SK-N-SH (cell line): ENCODE measurements at regions not wholly inside any gene's neighbourhood (a gene's known extent, or its start where the extent isn't known, plus 50 kb on each side); places are given as distances from the start of the nearest gene placed in this dataset.

Experiments
- CTCF ChIA-PET: fragments of 300-600, 350-600 bp; formaldehyde crosslinking; extraction: SDS; loops from one replicate; lab custom pipeline; 2021; lab: Yijun Ruan, JAX
- POLR2A ChIA-PET: fragments of 350-600 bp; sonication (Branson Sonifier 250); formaldehyde crosslinking; extraction: SDS; loops from one replicate; lab custom pipeline; 2020; ENCODE audit warnings: antibody characterized with exemption, inconsistent platforms; lab: Yijun Ruan, JAX
- DNase-seq: peaks from one replicate; pipeline ENCODE4 v3.0.0; 2012
- H2AFZ ChIP-seq: fragments of 200-600 bp; sonication (generic); 2 replicates; pipeline ENCODE4 v1.8.1; 2016; ENCODE audit warnings: antibody characterized with exemption, mild to moderate bottlenecking, low read depth
- H3F3A ChIP-seq: fragments of 200-600 bp; sonication (generic); replicated peaks from 2 replicates; pipeline ENCODE3; 2016; ENCODE audit warnings: antibody characterized with exemption, mild to moderate bottlenecking; ENCODE audit not compliant: insufficient read depth
- H3K27ac ChIP-seq, 2 experiments: fragments of 200-500 bp in 1 of 2; fragments of 200-600 bp in 1 of 2; sonication (Bioruptor generic) in 1 of 2; sonication (generic), shearing (Covaris generic) in 1 of 2; 2 replicates each; pipeline versions ENCODE4 v1.5.1 to v1.6.1; 2014 to 2016; ENCODE audit warnings: low read depth in 2 of 2, inconsistent platforms in 1 of 2, low read length in 1 of 2, mild to moderate bottlenecking in 1 of 2, mixed read lengths in 1 of 2
- H3K27me3 ChIP-seq: fragments of 200-600 bp; sonication (generic), shearing (Covaris generic); 2 replicates; pipeline ENCODE4 v1.6.1; 2016; ENCODE audit warnings: mixed run types; ENCODE audit not compliant: insufficient read depth
- H3K36me3 ChIP-seq, 2 experiments: fragments of 200-500 bp in 1 of 2; fragments of 200-600 bp in 1 of 2; sonication (Bioruptor generic) in 1 of 2; sonication (generic) in 1 of 2; replicated peaks in 1 of 2; 2 replicates each; pipeline versions ENCODE3 to v1.5.1; 2014 to 2016; ENCODE audit warnings: low read length in 1 of 2, mild to moderate bottlenecking in 1 of 2; ENCODE audit not compliant: insufficient read depth in 2 of 2, control insufficient read depth in 1 of 2
- H3K4me1 ChIP-seq, 2 experiments: fragments of 200-500 bp in 1 of 2; fragments of 200-600 bp in 1 of 2; sonication (Bioruptor generic) in 1 of 2; sonication (generic), shearing (Covaris generic) in 1 of 2; 2 replicates each; pipeline versions ENCODE4 v1.5.1 to v1.6.1; 2014 to 2016; ENCODE audit warnings: low read depth in 1 of 2, low read length in 1 of 2, mixed run types in 1 of 2; ENCODE audit not compliant: insufficient read depth in 2 of 2, control insufficient read depth in 1 of 2
- H3K4me2 ChIP-seq: fragments of 200-600 bp; sonication (generic), shearing (Covaris generic); 2 replicates; pipeline ENCODE4 v1.6.1; 2017; ENCODE audit warnings: mixed run types
- H3K4me3 ChIP-seq, 2 experiments: fragments of 200-500 bp in 1 of 2; fragments of 200-600 bp in 1 of 2; sonication (Bioruptor generic) in 1 of 2; sonication (generic), shearing (Covaris generic) in 1 of 2; 2 replicates each; pipeline versions ENCODE4 v1.5.1 to v1.8.1; 2014 to 2016; ENCODE audit warnings: low read depth in 2 of 2, inconsistent platforms in 1 of 2, low read length in 1 of 2, mild to moderate bottlenecking in 1 of 2, mixed read lengths in 1 of 2, moderate library complexity in 1 of 2
- H3K79me2 ChIP-seq: fragments of 200-600 bp; sonication (generic); 2 replicates; pipeline ENCODE4 v1.8.1; 2017; ENCODE audit warnings: mild to moderate bottlenecking; ENCODE audit not compliant: insufficient read depth
- H3K9ac ChIP-seq: fragments of 200-600 bp; sonication (generic); 2 replicates; pipeline ENCODE4 v1.6.1; 2017; ENCODE audit warnings: mixed run types
- H3K9me2 ChIP-seq: fragments of 200-600 bp; sonication (generic); 2 replicates; pipeline ENCODE4 v1.6.1; 2017; ENCODE audit warnings: mixed run types
- H3K9me3 ChIP-seq: fragments of 200-600 bp; sonication (generic); 2 replicates; pipeline ENCODE4 v1.6.1; 2017; ENCODE audit warnings: mixed run types, mild to moderate bottlenecking, moderate library complexity
- H4K20me1 ChIP-seq: fragments of 200-600 bp; sonication (generic); 2 replicates; pipeline ENCODE4 v1.6.1; 2017; ENCODE audit warnings: mild to moderate bottlenecking, mixed run types; ENCODE audit not compliant: insufficient read depth
- EZH2phosphoT487 ChIP-seq: fragments of 200-600 bp; sonication (generic); IDR thresholded peaks from 2 replicates; pipeline ENCODE4 v1.6.1; 2017; ENCODE audit warnings: low read depth, mixed run types, mild to moderate bottlenecking, antibody characterized with exemption, moderate library complexity, borderline replicate concordance
- FOXM1 ChIP-seq: IDR thresholded peaks from 2 replicates; pipeline ENCODE4 v1.4.0; 2012; ENCODE audit warnings: low read depth, mild to moderate bottlenecking
- JUND ChIP-seq: IDR thresholded peaks from 2 replicates; pipeline ENCODE4 v1.4.0; 2012
- MEF2A ChIP-seq: IDR thresholded peaks from 2 replicates; pipeline ENCODE4 v1.4.0; 2012; ENCODE audit warnings: low read depth, borderline replicate concordance
- NFIC ChIP-seq: IDR thresholded peaks from 2 replicates; pipeline ENCODE4 v1.4.0; 2012; ENCODE audit warnings: borderline replicate concordance
- NRF1 ChIP-seq: IDR thresholded peaks from 2 replicates; pipeline ENCODE4 v1.6.1; 2012; ENCODE audit warnings: low read depth, mild to moderate bottlenecking, low read length
- POLR2AphosphoS5 ChIP-seq: IDR thresholded peaks from 2 replicates; pipeline ENCODE4 v1.6.1; 2012; ENCODE audit warnings: low read depth, low read length
- RCOR1 ChIP-seq: fragments of 150-350 bp; IDR thresholded peaks from 2 replicates; pipeline ENCODE4 v1.6.1; 2017; ENCODE audit warnings: antibody characterized with exemption, low read length
- TAF1 ChIP-seq: IDR thresholded peaks from 2 replicates; pipeline ENCODE4 v1.6.1; 2012; ENCODE audit warnings: low read depth, mild to moderate bottlenecking, low read length, moderate library complexity, borderline replicate concordance
- WGBS: methylation state at CpG from one replicate; pipeline ENCODE4 v1.1.6; 2017; ENCODE audit warnings: low lambda C conversion rate; 5-methylcytosine and 5-hydroxymethylcytosine counted together
- TF ChIP-seq, protein P1 (sequence below): IDR thresholded peaks from 2 replicates; pipeline ENCODE4 v1.4.0; 2012; ENCODE audit warnings: low read depth
- TF ChIP-seq, protein P2 (sequence below): IDR thresholded peaks from 2 replicates; pipeline ENCODE4; 2012
- TF ChIP-seq, protein P3 (sequence below): IDR thresholded peaks from 2 replicates; pipeline ENCODE4 v1.6.1; 2012; ENCODE audit warnings: mild to moderate bottlenecking, low read depth, low read length, moderate library complexity

DNA sequence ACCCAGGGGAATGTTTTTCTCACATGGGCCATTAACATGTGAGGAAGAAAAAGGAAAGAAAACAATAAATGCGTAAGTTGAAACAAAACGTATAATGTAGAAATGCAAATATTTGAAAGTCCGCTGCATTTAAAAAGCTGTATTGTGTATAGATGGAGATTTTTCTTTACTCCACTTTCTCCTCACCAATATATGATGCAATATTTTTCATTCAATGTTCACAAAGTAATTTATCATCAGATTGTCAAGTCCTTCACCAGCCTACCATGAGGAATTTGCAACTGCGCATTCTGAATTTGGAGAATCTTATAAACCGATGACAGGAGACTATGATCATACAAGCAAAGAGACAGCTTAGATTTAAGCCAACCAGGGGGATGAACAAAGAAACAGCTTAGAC lies 69.9 kb downstream of the SOD2 start:
- Histone ChIP-seq H3K4me2 (no peak overlapping the region), H3K9me2 (no peaks in the 10 kb centered on the region)
- TF ChIP-seq, protein P1, sequence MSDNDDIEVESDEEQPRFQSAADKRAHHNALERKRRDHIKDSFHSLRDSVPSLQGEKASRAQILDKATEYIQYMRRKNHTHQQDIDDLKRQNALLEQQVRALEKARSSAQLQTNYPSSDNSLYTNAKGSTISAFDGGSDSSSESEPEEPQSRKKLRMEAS = no peak
- no peak for TF ChIP-seq FOXM1
- no peak for TF ChIP-seq TAF1
- TF ChIP-seq NRF1 = no peak
- no peak for TF ChIP-seq RCOR1
- no peak for TF ChIP-seq EZH2phosphoT487
- no peak for TF ChIP-seq NFIC
- TF ChIP-seq, all 33 proteins: peak for 0
- ChIA-PET POLR2A (interaction anchor here (0.5 kb wide), 1 partner anchor 37 kb away, joined by 3 read pairs; no protein-coding TSS in a partner anchor), CTCF (interaction anchor here (0.6 to 1.8 kb wide), 2 partner anchors 9 to 1146 kb away, joined by 3 to 8 read pairs; no protein-coding TSS in a partner anchor)
- 85% methylated on average over 5 of the region's 5 CpGs for WGBS
- H3F3A ChIP-seq = no peaks in the 10 kb centered on the region
- no peak overlapping the region for H3K9ac ChIP-seq
- H3K27me3 ChIP-seq = no peaks in the 10 kb centered on the region
- H2AFZ ChIP-seq = no peak overlapping the region
- H3K9me3 ChIP-seq = no peaks in the 10 kb centered on the region
- no peaks in the 10 kb centered on the region for H4K20me1 ChIP-seq
- no peaks in the 10 kb centered on the region for H3K79me2 ChIP-seq
- no peak overlapping the region for H3K4me3 ChIP-seq
- H3K27ac ChIP-seq = no peak overlapping the region
- H3K4me1 ChIP-seq = no peaks in the 10 kb centered on the region
- no peak for DNase-seq
- H3K36me3 ChIP-seq = no peaks in the 10 kb centered on the region

DNA sequence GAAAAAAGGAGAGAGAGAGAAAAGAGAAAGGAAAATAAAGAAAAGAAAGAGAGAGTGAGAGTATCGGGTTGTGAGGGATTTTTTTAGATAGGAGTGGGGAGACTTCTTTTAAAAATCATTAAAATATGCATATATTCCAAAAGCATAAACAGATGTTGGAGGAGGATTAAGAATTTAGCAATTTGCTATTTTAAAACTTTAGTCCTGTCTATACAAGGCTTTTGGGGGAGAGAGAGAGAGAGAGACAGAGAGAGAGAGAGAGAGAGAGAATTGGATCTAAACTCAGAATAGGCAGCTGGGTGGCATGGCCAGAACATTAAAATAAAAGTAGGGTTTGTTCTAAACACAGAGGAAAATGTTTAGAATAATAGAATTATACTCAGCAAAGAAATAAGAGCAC lies 72.1 kb downstream of the SOD2 start:
- Histone ChIP-seq H2AFZ (no peak overlapping the region), H3K27ac (no peak overlapping the region), H3K4me2 (no peak overlapping the region), H3F3A (no peaks in the 10 kb centered on the region), H3K36me3 (no peaks in the 10 kb centered on the region), H3K79me2 (no peaks in the 10 kb centered on the region), H3K4me3 (no peak overlapping the region), H3K27me3 (no peaks in the 10 kb centered on the region), H3K9ac (no peak overlapping the region), H3K4me1 (no peaks in the 10 kb centered on the region), H3K9me2 (no peaks in the 10 kb centered on the region), H3K9me3 (no peaks in the 10 kb centered on the region), H4K20me1 (no peaks in the 10 kb centered on the region)
- WGBS = 48% methylated on average over 1 of the region's 1 CpG
- DNase-seq = no peak
- TF ChIP-seq, protein P2, sequence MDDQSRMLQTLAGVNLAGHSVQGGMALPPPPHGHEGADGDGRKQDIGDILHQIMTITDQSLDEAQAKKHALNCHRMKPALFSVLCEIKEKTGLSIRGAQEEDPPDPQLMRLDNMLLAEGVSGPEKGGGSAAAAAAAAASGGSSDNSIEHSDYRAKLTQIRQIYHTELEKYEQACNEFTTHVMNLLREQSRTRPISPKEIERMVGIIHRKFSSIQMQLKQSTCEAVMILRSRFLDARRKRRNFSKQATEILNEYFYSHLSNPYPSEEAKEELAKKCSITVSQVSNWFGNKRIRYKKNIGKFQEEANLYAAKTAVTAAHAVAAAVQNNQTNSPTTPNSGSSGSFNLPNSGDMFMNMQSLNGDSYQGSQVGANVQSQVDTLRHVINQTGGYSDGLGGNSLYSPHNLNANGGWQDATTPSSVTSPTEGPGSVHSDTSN = no peak
- TF ChIP-seq, protein P1 = no peak
- TF ChIP-seq MEF2A (no peak), POLR2AphosphoS5 (no peak), JUND (no peak)
- TF ChIP-seq, protein P3, sequence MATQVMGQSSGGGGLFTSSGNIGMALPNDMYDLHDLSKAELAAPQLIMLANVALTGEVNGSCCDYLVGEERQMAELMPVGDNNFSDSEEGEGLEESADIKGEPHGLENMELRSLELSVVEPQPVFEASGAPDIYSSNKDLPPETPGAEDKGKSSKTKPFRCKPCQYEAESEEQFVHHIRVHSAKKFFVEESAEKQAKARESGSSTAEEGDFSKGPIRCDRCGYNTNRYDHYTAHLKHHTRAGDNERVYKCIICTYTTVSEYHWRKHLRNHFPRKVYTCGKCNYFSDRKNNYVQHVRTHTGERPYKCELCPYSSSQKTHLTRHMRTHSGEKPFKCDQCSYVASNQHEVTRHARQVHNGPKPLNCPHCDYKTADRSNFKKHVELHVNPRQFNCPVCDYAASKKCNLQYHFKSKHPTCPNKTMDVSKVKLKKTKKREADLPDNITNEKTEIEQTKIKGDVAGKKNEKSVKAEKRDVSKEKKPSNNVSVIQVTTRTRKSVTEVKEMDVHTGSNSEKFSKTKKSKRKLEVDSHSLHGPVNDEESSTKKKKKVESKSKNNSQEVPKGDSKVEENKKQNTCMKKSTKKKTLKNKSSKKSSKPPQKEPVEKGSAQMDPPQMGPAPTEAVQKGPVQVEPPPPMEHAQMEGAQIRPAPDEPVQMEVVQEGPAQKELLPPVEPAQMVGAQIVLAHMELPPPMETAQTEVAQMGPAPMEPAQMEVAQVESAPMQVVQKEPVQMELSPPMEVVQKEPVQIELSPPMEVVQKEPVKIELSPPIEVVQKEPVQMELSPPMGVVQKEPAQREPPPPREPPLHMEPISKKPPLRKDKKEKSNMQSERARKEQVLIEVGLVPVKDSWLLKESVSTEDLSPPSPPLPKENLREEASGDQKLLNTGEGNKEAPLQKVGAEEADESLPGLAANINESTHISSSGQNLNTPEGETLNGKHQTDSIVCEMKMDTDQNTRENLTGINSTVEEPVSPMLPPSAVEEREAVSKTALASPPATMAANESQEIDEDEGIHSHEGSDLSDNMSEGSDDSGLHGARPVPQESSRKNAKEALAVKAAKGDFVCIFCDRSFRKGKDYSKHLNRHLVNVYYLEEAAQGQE = no peak
- CTCF ChIA-PET = interaction anchor here (0.8 to 1.6 kb wide), 3 partner anchors 12 to 152 kb away, joined by 3 to 6 read pairs (median 3); no protein-coding TSS in a partner anchor
- POLR2A ChIA-PET = no interaction called here
